Nephron (organoid): ENCODE measurements at regions not wholly inside any gene's neighbourhood (a gene's known extent, or its start where the extent isn't known, plus 50 kb on each side); places are given as distances from the start of the nearest gene placed in this dataset.

Experiments used
- H3K27ac Mint-ChIP-seq, 3 experiments: 2 replicates each; pipeline ENCODE4 v1.8.0; 2020; ENCODE audit warnings: mixed read lengths in 3 of 3, mild to moderate bottlenecking in 2 of 3, moderate library complexity in 1 of 3
- H3K27me3 Mint-ChIP-seq: 2 replicates; pipeline ENCODE4 v1.8.0; 2021; ENCODE audit warnings: low read depth, mild to moderate bottlenecking, moderate library complexity, mixed read lengths
- H3K36me3 Mint-ChIP-seq: 2 replicates; pipeline ENCODE4 v1.8.0; 2020; ENCODE audit warnings: low read depth, mixed read lengths
- H3K4me1 Mint-ChIP-seq: 2 replicates; pipeline ENCODE4 v1.8.0; 2020; ENCODE audit warnings: mixed read lengths
- H3K4me3 Mint-ChIP-seq, 3 experiments: 2 replicates each; pipeline ENCODE4 v1.8.0; 2020; ENCODE audit warnings: mild to moderate bottlenecking in 3 of 3, mixed read lengths in 3 of 3, moderate library complexity in 2 of 3
- H3K9me3 Mint-ChIP-seq: 2 replicates; pipeline ENCODE4 v1.8.0; 2020; ENCODE audit warnings: mixed read lengths
- TF ChIP-seq, protein P1 (sequence below), 3 experiments: fragments of 200-600 bp; sonication (generic); IDR thresholded peaks; one replicate each; pipeline ENCODE4 v1.5.0; 2021; ENCODE audit warnings: antibody characterized with exemption in 3 of 3; ENCODE audit not compliant: unreplicated experiment in 3 of 3

GRCh38 chr5:8598996-8599395 is 730.0 kb downstream of the MTRR start:
- TF ChIP-seq, protein P1, sequence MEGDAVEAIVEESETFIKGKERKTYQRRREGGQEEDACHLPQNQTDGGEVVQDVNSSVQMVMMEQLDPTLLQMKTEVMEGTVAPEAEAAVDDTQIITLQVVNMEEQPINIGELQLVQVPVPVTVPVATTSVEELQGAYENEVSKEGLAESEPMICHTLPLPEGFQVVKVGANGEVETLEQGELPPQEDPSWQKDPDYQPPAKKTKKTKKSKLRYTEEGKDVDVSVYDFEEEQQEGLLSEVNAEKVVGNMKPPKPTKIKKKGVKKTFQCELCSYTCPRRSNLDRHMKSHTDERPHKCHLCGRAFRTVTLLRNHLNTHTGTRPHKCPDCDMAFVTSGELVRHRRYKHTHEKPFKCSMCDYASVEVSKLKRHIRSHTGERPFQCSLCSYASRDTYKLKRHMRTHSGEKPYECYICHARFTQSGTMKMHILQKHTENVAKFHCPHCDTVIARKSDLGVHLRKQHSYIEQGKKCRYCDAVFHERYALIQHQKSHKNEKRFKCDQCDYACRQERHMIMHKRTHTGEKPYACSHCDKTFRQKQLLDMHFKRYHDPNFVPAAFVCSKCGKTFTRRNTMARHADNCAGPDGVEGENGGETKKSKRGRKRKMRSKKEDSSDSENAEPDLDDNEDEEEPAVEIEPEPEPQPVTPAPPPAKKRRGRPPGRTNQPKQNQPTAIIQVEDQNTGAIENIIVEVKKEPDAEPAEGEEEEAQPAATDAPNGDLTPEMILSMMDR (IDR thresholded peaks at IDR 0.05; ENCODE audit: unreplicated experiment in 3 of 3): no peak
- H3K27me3 Mint-ChIP-seq: peaks cover 2% of the 10 kb centered on the region
- H3K27ac Mint-ChIP-seq: no peak overlapping the region
- H3K9me3 Mint-ChIP-seq: no peaks in the 10 kb centered on the region
- no peak overlapping the region for H3K4me3 Mint-ChIP-seq
- H3K36me3 Mint-ChIP-seq: no peaks in the 10 kb centered on the region
- no peaks in the 10 kb centered on the region for H3K4me1 Mint-ChIP-seq

GRCh38 chr5:8600843-8601242 is 731.9 kb downstream of the MTRR start:
- H3K27ac Mint-ChIP-seq: no peak overlapping the region
- H3K4me1 Mint-ChIP-seq: no peaks in the 10 kb centered on the region
- no peaks in the 10 kb centered on the region for H3K36me3 Mint-ChIP-seq
- H3K27me3 Mint-ChIP-seq: no peaks in the 10 kb centered on the region
- H3K4me3 Mint-ChIP-seq: no peak overlapping the region
- TF ChIP-seq, protein P1 (IDR thresholded peaks at IDR 0.05; ENCODE audit: unreplicated experiment in 3 of 3): no peak
- H3K9me3 Mint-ChIP-seq: no peaks in the 10 kb centered on the region

- Mint-ChIP-seq H3K36me3 (no peaks in the 10 kb centered on the region), H3K4me3 (no peak overlapping the region), H3K27ac (no peak overlapping the region), H3K9me3 (no peaks in the 10 kb centered on the region), H3K27me3 (no peaks in the 10 kb centered on the region), H3K4me1 (no peaks in the 10 kb centered on the region)
- TF ChIP-seq, protein P1 (IDR thresholded peaks at IDR 0.05; ENCODE audit: unreplicated experiment in 3 of 3): no peak
Observed at GRCh38 chr5:8601831-8602354, 732.9 kb downstream of the MTRR start.

GRCh38 chr5:8606231-8606630 is 737.3 kb downstream of the MTRR start:
- H3K4me3 Mint-ChIP-seq: no peak overlapping the region

GRCh38 chr5:8611067-8611466 is 742.1 kb downstream of the MTRR start:
- Mint-ChIP-seq H3K27me3 (peaks cover 3% of the 10 kb centered on the region), H3K9me3 (no peaks in the 10 kb centered on the region), H3K27ac (no peak overlapping the region), H3K36me3 (no peaks in the 10 kb centered on the region), H3K4me3 (no peak overlapping the region), H3K4me1 (no peaks in the 10 kb centered on the region)
- TF ChIP-seq, protein P1 (IDR thresholded peaks at IDR 0.05; ENCODE audit: unreplicated experiment in 3 of 3): no peak

More at GRCh38 chr5:8606231-8606630, 737.3 kb downstream of the MTRR start:
- H3K4me1 Mint-ChIP-seq: no peaks in the 10 kb centered on the region
- no peak overlapping the region for H3K27ac Mint-ChIP-seq
- H3K36me3 Mint-ChIP-seq: no peaks in the 10 kb centered on the region
- no peaks in the 10 kb centered on the region for H3K9me3 Mint-ChIP-seq
- H3K27me3 Mint-ChIP-seq: no peaks in the 10 kb centered on the region
- TF ChIP-seq, protein P1 (IDR thresholded peaks at IDR 0.05; ENCODE audit: unreplicated experiment in 3 of 3): no peak

DNA sequence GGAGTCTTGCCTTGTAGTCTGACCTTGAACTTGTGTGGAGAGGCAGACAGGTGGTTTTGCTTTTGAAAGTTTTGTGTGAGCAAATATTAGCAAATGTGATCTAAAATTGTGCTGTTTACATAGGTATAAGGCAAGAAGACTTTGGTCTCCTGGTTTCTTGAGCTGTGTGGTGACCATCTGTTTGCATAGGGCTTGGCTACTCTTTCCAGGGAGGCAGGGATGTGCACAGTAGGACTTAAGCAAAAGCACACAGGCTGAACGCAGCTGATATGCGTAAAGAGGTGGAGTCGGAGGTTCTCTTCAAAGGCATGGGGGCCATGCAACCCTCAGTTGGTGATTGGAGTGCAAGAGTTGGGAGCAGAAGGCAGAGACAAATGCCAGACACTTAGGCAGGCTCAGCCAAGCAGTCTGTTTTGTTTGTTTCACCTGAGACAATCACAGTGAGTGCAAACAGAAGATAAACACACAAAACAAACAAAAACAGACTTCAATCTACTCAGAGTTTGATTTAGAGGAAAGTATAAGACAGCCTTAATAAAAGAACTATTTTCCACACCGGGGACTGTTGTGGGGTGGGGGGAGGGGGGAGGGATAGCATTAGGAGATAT is 744.2 kb downstream of the MTRR start:
- H3K36me3 Mint-ChIP-seq: no peaks in the 10 kb centered on the region
- peaks cover 3% of the 10 kb centered on the region for H3K27me3 Mint-ChIP-seq
- no peak overlapping the region for H3K4me3 Mint-ChIP-seq
- no peak overlapping the region for H3K27ac Mint-ChIP-seq
- H3K4me1 Mint-ChIP-seq: no peaks in the 10 kb centered on the region
- TF ChIP-seq, protein P1 (IDR thresholded peaks at IDR 0.05; ENCODE audit: unreplicated experiment in 3 of 3): no peak
- H3K9me3 Mint-ChIP-seq: peaks cover 2% of the 10 kb centered on the region
